Activated T-helper 1 cell treated with anti-CD3 and anti-CD28 coated beads, Interleukin-2, amount 50 U/mL, for 16 hours (primary cell): ENCODE measurements at regions not wholly inside any gene's neighbourhood (a gene's known extent, or its start where the extent isn't known, plus 50 kb on each side); places are given as distances from the start of the nearest gene placed in this dataset.
"Not testable (repeated sequence)": the region's sequence is repeated elsewhere in the genome, so short reads cannot be mapped to it uniquely, and the experiment has no call there.

ENCODE experiments used
- DNase-seq, 2 donors: peaks; one replicate each; pipeline ENCODE4 v3.0.0-alpha.2; 2020; ENCODE audit warnings: low read depth in 1 of 2, low spot score in 1 of 2

- not testable (repeated sequence) for DNase-seq
Measured at GRCh38 chr6:11299421-11299784, 66.9 kb upstream of the NEDD9 start.

- DNase-seq, result no peak
Measured at GRCh38 chr6:11298651-11299420, 66.4 kb upstream of the NEDD9 start.

GRCh38 chr6:11297376-11297729 lies 64.9 kb upstream of the NEDD9 start:
- no peak for DNase-seq

- DNase-seq, result no peak
Measured at GRCh38 chr6:11296449-11297375, 64.2 kb upstream of the NEDD9 start.

- DNase-seq, result no peak
Measured at GRCh38 chr6:11295969-11296368, 63.5 kb upstream of the NEDD9 start.

GRCh38 chr6:11294228-11294627 lies 61.8 kb upstream of the NEDD9 start:
- no peak for DNase-seq

GRCh38 chr6:11292594-11293236 lies 60.2 kb upstream of the NEDD9 start:
- DNase-seq, result no peak

GRCh38 chr6:11292091-11292490 lies 59.6 kb upstream of the NEDD9 start:
- no peak for DNase-seq

GRCh38 chr6:11291582-11291981 lies 59.1 kb upstream of the NEDD9 start:
- no peak for DNase-seq

- DNase-seq, result no peak
Measured at GRCh38 chr6:11290027-11290426, 57.6 kb upstream of the NEDD9 start.

GRCh38 chr6:11288065-11288464 lies 55.6 kb upstream of the NEDD9 start:
- no peak for DNase-seq

- no peak for DNase-seq
Measured at GRCh38 chr6:11284996-11285395, 52.5 kb upstream of the NEDD9 start.

GRCh38 chr6:11283629-11284028 lies 51.2 kb upstream of the NEDD9 start:
- no peak for DNase-seq

GRCh38 chr6:11282875-11283274 lies 50.4 kb upstream of the NEDD9 start:
- DNase-seq, result no peak
